ENCODE measurements at regions not wholly inside any gene's neighbourhood (a gene's known extent, or its start where the extent isn't known, plus 50 kb on each side); places are given as distances from the start of the nearest gene placed in this dataset.

- no peak for TF ChIP-seq CTCF (IDR thresholded peaks at IDR 0.05)
- TF ChIP-seq POLR2A (IDR thresholded peaks at IDR 0.05) = no peak
Measured at GRCh38 chr11:70596091-70596490, 197.8 kb downstream of the CTTN start.
